HG03280 (cell line): ENCODE measurements at regions not wholly inside any gene's neighbourhood (a gene's known extent, or its start where the extent isn't known, plus 50 kb on each side); places are given as distances from the start of the nearest gene placed in this dataset.
A peak's percentile ranks its signal among the peaks of the same experiment; 100 is the strongest.

Experiments used
- ATAC-seq: cut with Tn5 transposase; IDR thresholded peaks from one replicate; pipeline ENCODE4 v1.9.1; 2021; ENCODE audit warnings: mild to moderate bottlenecking, moderate library complexity; ENCODE audit not compliant: unreplicated experiment

DNA sequence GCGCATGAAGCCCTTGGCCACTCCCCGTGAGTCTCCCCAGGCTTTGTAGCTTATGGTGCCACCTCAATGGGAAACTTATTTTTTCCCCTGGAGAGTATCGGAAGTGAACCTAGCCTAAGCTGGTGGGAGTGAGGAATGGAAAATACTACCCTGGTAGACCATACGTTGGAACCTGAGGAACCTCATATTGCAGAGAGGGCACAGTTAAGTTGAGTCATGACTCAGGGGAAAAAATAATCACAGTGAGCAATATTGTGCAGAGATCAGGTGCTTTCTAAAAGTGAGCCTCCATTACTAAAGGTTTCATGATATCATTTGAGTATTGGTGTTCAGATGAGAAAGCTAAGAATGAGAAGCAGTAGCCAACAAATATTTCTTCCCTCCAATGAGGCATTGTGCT lies 360.5 kb upstream of the NT5C1B start:
- ATAC-seq: no peak

DNA sequence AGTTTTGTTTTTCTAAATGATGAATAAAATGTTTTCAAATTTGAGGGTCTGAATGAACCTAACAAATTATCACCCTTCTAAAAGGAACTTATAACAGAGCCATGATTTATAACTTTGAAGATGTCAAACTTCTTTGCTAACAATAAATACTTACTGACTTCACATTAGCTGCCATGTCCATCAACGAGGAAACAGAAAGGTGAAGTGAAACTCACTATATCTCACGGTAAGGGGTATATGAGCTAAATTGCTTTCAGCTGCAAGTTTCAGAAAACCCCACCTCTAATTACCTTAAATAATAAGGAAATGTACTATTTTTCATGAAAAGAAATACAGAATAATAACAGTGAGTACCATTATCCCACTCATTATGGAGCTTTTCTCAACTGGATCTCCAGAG lies 350.8 kb upstream of the NT5C1B start:
- ATAC-seq: peak; percentile 87

DNA sequence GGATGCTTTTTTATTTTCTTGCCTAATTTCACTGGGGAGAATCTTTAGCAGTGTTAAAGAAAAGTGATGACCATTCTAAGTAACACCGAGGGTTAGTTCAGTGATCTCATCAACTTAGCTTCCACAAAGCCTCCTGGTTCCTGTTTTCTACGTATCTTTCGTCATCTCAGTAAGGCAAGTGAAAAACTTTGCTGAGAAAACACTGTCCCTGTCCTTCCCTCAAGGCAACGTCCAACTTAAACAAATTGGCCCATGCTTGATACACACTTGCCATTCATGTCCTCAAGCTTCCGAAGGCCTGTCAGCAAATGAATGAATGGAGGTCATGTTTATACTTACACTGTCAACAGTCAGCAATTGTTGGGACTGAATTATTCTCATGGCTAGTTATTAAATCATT lies 350.4 kb upstream of the NT5C1B start:
- ATAC-seq: peak; percentile 45

DNA sequence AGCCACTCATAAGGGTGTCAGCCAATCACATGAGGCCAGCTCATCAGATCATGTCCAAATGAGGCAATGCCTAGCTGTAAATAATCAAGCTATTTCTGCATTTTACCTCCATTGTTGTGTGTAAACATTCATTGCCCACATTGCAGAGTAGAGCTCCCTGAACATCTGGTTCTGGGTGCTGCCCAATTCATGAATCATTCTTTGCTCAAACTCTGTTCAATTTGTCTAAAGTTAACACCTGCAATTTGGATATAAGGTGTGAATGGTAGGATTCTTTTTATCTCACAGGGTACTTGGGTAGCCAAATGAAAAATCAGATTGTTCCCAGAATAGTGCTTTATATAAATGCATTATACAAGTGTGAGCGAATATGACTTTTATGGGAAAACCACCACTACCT lies 345.5 kb upstream of the NT5C1B start:
- no peak for ATAC-seq

DNA sequence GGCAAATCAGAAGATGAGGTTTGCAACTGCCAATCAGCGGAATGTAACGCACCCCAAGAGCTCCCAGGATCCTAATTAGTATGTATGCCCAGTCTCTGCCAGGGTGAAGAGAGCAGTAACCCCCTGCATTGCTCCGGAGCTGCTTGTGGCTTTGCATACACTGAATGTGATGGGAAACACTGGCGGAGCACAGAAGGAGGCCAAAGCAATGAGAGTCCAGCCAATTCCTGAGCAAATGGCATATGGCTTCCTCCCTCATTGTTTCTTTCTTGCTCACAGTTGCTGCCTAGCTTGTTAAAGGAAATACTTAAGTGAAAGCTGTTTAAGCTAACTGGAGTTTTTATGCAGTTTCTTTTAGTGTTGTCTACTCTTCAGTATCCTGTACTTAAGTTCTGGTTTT lies 343.5 kb upstream of the NT5C1B start:
- no peak for ATAC-seq

DNA sequence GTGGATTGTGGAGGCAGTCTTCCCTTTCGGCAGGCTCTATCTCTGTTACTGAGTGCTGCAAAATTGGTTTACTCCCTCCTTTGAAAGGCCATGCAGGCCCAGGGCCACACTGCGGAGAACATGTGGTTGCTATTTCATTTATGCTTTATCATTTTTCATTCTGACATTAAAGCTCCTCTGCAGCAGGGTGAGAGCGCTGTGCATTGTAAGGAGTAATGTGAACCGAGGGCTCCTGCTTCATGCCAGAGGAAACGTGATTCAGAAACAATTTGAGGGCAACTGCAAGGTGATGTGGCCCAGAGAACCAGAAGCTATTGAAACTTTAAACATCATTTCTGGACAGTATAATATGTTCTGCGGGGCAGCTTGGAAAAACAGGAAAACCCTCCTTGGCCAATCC lies 341.6 kb upstream of the NT5C1B start:
- ATAC-seq: no peak

DNA sequence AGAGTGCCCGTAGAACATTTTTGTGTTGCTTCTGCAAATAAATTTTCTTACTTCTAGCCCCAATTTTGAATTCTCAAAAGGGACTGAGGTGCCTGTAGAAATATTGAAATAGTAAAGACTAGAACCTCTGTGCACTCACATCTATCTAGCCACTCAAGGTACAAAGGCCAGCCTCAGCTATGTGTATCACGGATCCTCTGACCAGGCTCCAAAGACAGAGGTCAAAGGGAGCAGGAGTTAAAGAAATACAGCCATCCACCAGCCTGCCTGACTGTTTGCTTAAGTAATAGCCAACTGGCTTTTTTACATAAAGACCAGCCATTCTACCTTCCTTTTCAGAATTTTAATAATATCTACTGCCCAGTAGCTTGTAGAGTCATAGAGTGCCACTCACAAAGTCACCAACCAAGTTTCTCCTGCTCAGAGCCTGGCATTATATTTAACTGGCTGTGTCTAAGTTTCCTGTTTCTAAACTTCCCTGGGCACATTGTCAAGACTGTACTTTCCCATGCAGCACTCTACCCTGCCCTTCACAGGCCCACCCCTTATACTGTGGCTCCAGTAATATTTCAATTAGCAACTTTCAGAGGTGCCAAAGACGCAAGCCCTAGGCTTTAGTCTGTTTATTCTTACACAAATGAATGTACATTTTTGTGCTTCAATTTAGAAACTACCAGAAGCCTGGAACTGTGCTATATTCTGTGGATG lies 338.3 kb upstream of the NT5C1B start:
- ATAC-seq: no peak

DNA sequence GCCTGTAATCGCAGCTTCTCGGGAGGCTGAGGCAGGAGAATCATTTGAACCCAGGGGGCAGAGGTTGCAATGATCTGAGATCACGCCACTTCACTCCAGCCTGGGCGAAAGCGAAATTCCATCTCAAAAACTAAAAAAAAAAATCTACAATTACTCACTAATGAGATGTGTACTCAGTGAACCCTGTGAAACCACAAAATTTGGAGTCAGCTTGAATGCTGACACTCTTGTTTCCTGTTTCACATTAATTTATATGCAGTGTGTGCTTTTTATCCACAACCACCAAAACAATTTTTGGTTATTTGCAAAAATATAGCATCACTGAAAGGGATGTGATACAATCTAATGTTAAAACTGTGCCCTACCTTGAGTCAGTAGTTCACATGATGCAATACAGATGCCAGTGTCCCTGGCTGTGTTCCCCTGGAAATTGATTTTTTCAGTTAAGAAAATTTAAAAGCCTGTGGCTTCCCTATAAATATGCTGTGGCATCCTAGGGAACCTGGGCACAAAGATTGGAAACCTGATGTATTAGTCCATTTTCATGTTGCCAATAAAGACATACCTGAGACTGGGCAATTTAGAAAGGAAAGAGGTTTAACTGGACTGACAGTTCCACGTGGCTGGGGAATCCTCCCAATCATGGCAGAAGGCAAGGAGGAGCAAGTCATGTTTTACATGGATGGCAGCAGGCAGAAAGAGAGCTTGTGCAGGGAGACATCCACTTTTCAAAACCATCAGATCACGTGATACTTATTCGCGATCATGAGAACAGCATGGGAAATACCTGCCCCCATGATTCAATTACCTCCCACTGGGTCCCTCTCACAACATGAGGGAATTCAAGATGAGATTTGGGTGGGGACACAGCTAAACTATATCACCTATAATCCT lies 337.5 kb upstream of the NT5C1B start:
- ATAC-seq: no peak

DNA sequence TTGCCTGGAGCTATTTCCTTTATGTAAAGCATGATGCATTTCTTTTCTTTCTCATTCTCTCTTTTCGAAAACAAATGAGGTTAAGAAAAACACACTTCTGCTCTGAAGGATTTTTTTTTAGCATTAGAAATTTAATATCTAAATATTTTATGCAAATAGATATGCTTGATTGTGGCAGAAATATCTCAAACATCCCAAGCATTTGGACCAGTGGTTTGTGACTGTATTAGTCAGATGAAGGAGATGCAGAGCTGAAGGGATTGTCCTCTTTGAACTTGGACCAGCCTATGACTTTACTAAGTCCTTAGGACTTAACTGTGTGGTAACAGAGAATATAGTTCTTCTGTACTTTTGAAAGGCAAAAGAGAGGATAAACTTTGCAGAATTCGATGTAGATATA lies 335.9 kb upstream of the NT5C1B start:
- ATAC-seq: no peak

DNA sequence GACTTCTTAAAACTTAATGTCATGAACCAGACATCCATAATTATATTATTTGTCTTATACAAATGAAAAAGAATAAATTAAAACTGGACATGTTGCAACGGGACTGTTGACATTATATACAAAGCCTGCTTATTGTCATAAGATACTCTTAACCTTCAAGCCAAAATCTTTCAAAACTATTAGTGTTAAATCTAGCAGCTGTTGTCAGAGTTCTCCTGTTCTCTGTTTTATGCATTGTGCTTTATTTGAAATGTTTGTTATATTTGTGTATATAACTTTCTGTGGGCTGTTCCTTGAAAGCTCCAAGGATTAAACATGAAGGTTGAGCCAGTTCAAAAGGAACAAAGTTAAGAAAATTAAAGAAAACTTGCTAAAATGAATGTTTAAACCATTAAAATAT lies 335.5 kb upstream of the NT5C1B start:
- ATAC-seq: no peak

DNA sequence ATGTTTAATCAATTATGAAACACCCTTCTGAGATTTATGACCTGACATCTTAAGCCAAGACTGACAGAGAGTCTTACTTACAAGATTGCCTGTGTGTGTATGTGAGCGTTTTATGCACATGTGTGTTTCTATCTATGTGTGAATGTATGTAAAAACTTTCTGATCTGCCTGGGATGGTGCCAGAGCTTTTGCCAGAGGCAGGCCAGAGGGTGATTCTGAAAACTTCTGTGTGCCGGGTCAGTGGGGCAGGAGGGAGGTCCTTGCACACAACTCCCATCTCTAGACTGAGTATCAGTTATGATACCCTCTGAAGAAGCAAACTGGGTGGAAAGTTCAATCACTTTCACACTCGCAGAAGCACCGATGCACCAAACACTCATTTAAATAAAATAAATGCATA lies 335.0 kb upstream of the NT5C1B start:
- no peak for ATAC-seq

DNA sequence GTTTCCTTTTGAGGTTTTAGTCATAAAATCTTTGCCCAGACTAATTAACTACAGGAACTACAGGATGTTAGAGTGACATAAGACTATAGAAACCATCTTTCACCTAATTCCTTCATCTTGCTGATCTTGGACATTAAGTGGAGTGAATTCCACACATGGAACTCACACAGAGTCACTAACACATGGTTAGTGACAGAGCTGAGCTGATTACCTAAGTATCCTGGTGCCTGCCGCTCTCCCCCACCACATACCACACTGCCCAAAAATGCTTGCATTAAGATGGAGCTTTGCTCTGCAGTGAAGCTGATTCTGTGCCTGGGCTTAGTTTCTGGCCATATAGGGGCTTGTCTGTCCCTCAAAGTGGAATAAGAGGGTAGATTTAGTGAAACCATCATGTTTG lies 332.9 kb upstream of the NT5C1B start:
- no peak for ATAC-seq

DNA sequence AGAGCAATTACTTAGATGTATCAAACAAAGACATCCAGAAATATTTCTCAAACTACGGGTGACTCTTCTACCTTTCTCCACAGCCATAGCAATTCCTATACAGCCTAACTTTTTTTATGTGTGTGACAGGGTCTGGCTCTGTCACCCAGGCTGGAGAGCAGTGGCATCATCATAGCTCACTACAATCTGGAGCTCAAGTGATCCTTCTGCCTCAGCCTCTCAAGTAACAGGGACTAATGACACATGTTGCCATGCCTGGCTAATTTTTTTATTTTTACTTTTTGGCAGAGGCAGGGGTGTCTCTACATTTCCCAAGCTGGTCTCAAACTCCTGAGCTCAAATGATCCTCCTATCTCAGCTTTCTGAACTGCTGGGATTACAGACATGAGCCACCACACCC lies 328.9 kb upstream of the NT5C1B start:
- no peak for ATAC-seq

DNA sequence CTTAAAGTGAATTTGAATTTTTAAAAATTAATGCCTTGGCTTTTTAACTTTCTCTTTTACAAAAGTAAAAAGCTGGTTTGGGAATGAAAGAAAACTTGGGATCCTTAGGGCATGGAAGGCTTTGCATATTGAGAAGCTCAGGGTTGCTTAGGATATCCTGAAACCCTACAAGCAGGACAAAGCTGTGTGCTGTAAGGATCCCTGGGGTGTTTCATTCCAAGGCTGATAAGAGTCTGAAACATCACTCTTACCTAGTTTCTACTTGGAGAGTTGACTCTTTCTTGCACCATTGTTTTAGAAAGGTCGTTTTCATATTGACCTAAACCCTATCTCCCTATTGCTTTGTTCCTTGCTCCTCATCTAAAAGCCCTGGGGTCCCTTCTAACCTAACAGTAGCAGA lies 325.9 kb upstream of the NT5C1B start:
- ATAC-seq: no peak

DNA sequence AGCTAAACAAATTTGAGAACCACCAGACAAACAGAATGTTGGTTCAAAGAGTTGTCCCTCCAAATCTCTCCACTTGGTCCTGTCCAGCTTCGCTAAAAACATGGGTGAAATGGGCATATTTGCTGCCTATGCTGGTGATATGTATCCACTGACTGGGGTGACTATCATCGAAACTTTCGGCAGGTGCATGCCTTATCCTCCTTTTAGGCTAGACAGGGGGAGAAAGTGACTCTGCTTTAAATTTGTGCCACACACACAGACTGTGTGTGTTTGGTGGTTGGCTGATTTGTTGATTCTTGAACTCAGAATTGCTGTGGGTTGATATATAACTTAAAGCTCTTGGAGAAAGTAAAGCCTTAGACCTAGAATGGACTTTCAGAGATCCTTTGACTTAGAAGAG lies 324.1 kb upstream of the NT5C1B start:
- no peak for ATAC-seq

DNA sequence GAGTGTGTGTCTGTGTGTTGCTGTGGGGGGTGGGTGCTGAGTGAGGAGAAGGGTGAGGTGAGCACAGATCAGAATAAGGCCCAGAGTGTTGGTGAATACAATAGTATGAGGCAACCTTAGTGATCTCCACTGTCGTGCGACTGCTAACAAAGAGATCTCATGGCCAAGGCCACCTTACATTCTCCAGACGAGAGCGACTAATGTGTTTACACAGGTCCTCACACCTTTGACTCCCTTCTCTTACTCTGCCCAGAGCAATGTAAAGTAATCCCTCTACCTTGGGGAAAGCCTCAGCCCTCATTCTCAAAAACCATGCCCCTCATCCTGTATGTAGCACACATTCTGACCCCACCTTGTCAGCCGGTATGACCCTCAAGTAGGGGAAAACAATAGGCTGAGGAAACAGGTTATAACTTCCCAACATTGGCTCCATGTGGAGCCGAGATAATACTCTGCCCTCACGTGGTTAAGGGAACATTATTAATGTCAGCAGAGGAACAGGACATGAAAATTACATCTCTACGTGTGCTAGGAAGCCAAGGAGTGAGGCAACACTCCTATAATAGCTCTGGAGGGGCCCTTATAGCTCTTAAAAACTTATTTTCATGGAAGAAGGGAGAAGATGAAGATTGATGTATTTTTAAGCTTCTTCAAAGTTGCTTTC lies 323.0 kb upstream of the NT5C1B start:
- ATAC-seq: no peak

DNA sequence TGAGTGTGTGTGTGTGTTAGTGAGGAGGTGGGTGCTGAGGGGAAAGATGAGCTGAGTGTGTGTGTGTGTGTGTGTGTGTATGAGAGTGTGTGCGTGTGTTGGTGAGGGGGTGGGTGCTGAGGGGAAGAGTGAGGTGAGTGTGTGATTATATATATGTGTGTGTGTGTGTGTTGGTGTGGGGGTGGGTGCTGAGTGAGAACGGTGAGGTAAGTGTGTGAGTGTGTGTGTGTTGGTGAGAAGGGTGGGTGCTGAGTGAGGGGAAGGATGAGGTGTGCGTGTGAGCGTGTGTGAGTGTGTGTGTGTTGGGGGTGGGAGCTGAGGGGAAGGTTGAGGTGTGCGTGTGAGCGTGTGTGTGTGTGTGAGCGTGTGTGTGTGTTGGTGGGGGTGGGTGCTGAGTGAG lies 322.0 kb upstream of the NT5C1B start:
- no peak for ATAC-seq

DNA sequence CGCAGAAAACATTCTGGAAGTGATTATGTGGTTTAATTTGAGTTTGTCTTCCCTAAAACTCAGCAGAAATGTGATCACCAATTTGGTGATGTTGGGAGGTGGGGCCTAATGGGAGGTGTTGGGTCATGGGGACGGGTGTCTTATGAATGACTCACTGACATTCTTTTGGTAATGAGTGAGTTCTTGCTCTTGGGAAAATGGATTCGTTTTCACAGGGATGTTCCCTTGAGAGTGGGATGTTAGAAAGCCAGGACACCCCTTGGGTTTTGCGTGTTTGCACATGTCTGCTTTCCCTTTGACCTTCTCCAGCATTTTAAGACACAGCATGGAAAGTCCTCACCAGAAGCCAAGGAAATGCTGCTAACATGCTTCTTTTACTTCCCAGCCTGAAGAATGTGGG lies 321.5 kb upstream of the NT5C1B start:
- ATAC-seq: no peak

DNA sequence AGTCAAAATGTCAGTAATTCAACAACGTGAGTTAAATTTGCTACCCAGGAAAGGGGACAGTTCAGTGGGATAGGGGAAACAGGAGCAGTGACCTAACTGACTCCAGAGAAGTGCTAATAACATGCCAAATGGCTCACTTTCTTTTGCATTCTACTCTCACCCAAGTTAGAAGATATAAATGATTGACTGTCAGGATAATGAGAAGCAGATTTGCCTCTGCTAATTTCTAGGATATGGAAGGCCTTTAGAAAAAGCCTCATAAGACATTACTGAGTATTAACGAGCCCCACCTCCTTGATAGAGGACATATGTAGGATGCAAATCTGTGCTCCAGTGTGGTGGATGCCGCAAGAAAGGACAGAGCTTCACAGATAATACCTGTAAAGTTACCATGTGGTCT lies 318.6 kb upstream of the NT5C1B start:
- no peak for ATAC-seq

DNA sequence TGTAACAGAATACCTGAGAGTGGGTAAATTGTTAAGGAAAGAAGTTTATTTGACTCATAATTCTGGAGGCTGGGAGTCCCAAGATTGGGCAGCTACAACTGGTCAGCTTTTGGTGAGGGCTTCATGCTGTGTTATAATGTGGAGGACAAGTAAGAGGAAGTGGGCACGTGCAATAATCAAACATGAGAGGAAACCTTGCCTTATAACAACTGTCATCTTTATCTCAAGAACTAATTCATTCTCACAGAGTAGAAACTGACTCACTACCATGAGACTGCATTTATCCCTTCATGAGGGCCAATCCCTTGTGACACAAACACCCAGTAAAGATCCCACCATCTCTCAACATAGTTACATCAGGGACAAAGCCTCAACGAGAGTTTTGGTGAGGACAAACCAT lies 318.1 kb upstream of the NT5C1B start:
- ATAC-seq: no peak

DNA sequence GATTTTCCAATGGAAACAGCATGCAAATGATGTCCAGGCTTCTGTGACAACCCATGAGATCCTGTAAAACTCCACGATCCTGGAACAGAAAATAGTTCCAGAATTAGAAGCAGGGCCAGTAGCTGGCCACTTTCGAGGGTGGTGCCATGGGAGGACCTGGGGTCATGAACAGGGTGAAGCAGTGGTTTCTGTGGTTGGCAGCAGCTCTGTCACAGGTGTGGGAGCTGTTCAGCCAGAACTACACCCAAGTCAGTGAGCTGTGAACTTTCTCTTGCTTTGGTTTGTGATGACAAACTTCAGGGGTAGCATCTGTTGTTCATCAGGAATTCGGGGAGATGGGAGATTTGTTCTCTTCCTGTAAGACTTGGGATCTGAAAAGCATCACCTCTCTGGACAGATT lies 314.4 kb upstream of the NT5C1B start:
- peak; percentile 94 for ATAC-seq

DNA sequence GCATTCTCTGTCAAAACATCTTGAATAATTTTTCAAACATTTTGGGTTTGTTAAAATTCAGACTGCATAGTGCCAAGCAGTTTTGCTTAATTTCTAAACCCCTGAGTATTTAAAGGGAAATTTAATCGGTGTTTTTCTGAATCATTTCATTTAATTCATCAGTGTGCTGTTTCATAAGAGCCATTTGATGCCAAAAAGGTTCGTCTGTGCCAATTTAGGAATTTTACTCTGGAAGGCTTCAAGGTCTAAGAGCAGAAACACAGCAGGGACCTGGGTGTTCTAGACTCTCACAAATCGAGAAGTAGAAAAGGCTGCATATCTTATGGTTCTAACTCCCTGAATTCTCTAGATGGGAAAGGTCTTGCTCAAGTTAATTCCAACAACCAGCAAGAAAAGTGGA lies 311.9 kb upstream of the NT5C1B start:
- ATAC-seq: no peak
